ENCODE measurements at regions not wholly inside any gene's neighbourhood (a gene's known extent, or its start where the extent isn't known, plus 50 kb on each side); places are given as distances from the start of the nearest gene placed in this dataset.
A peak's percentile ranks its signal among the peaks of the same experiment; 100 is the strongest.

DNA sequence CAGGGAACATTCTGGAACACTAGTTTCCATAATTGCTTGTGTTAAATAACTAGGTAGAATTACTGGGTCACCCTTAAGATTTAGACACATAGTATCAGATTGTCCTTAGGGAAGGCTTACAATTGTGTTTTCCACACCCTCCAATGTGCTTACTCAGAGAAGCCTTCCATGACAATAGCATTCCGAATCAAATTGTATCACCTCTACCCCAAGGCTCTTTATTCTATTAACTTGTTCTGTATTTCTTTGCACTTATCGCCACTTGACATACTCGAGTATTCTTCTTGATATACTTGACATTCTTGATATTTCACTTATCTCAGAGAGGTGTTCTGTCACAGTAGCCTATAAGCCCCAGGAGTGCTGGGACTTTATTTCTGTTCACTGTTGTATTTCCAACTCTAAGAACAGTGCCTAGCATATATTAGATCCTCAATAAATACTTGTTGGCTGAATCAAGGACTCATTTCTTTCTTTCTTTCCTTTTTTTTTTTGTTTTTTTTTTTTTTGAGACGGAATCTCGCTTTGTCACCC lies 238.9 kb upstream of the PDZRN3 start:
- Histone ChIP-seq H3K4me1 (no peaks in the 10 kb centered on the region), H3K36me3 (no peaks in the 10 kb centered on the region), H3K4me3 (no peak overlapping the region), H3K27me3 (no peaks in the 10 kb centered on the region), H3K27ac (no peak overlapping the region), H3K9me3 (no peaks in the 10 kb centered on the region)
- DNase-seq = no peak
- TF ChIP-seq, protein P1, sequence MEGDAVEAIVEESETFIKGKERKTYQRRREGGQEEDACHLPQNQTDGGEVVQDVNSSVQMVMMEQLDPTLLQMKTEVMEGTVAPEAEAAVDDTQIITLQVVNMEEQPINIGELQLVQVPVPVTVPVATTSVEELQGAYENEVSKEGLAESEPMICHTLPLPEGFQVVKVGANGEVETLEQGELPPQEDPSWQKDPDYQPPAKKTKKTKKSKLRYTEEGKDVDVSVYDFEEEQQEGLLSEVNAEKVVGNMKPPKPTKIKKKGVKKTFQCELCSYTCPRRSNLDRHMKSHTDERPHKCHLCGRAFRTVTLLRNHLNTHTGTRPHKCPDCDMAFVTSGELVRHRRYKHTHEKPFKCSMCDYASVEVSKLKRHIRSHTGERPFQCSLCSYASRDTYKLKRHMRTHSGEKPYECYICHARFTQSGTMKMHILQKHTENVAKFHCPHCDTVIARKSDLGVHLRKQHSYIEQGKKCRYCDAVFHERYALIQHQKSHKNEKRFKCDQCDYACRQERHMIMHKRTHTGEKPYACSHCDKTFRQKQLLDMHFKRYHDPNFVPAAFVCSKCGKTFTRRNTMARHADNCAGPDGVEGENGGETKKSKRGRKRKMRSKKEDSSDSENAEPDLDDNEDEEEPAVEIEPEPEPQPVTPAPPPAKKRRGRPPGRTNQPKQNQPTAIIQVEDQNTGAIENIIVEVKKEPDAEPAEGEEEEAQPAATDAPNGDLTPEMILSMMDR (IDR thresholded peaks at IDR 0.05) = no peak
- intact Hi-C loops (cut with DNase I; ENCODE audit: low total_unique reads) = no loop called here

DNA sequence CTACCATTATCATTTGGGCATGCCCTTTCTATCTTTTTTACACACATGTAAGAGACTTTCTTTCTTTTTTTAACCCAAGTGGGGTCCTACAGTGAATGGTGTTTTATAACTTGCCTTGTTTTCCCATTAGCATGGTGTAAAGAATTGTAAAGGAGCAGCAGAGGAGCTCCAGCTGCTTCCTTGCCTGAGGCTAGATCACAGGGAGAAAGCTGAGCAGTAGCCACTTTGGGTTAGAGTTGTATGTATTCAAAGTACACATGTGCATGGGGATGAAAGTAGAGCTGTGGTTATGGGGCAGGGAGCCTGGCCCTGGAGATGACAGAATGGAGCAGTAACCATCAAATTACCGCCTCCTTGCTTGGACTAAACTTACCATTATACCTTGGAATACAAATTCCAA lies 231.1 kb upstream of the PDZRN3 start:
- Histone ChIP-seq H3K36me3 (no peaks in the 10 kb centered on the region), H3K4me3 (no peak overlapping the region), H3K9me3 (no peaks in the 10 kb centered on the region), H3K27ac (no peak overlapping the region), H3K4me1 (no peaks in the 10 kb centered on the region), H3K27me3 (no peaks in the 10 kb centered on the region)
- TF ChIP-seq, protein P1 (IDR thresholded peaks at IDR 0.05) = no peak
- intact Hi-C loops (cut with DNase I; ENCODE audit: low total_unique reads) = no loop called here
- no peak for DNase-seq

DNA sequence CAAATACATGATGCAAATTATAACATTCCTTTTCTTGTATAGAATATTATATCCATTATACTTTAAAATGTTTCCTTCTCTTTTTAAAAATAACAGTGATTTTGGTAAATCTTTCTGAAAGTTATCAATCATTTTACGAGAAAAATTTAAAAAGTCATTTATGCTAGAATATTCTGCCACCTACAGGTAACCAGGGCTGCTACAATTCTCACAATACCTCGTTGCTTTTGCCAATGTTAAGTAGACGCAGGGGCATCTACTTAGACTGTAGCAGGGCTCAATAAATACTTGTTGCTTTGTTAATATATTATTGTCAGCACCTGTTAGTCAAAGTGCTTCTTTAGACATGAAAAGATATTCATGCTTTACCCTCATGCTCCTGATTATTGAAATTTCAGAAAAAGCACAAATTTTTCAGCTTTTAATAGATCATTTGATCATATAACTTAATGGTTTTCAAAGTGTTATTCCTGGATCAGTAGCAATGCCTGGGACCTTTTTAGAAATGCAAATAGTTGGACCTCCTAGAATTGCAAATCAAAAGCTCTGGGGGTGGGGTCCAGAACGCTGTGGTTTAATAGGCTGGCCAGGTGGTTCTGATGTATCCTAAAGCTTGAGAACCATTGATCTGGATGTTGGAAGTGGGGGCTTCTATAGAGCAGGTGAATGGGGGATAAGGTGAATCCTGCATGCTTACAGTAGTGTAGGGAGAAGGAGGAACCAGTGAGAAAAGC lies 223.6 kb upstream of the PDZRN3 start:
- Histone ChIP-seq H3K9me3 (no peaks in the 10 kb centered on the region), H3K4me1 (peaks cover 0 to 3% (median 0%) of the 10 kb centered on the region in 4 donors), H3K36me3 (no peaks in the 10 kb centered on the region), H3K27ac (no peak overlapping the region), H3K27me3 (no peaks in the 10 kb centered on the region), H3K4me3 (no peak overlapping the region)
- intact Hi-C loops (cut with DNase I; ENCODE audit: low total_unique reads) = loop anchor here (5.0 kb wide), 2 partner anchors 221 to 341 kb away; no protein-coding TSS in a partner anchor
- DNase-seq = no peak
- TF ChIP-seq, protein P1 (IDR thresholded peaks at IDR 0.05) = peak; percentile 69 to 74

DNA sequence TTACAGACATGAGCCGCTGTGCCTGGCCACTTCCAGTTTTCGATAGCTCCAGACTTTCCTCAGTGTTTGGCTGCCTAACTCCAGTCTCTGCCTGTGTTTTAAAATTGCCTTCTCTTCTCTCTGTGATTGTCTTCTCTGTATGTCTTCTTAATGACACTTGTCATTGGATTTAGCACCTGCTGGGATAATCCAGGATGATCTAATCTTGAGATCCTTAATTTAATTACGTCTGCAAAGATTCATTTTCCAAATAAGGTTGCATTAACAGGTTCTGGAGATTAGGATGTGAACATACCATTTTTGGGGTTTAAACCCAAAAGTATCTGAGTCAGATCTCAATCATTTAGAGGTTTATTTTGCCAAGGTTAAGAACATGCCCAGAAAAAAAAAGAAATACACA lies 222.2 kb upstream of the PDZRN3 start:
- TF ChIP-seq, protein P1 (IDR thresholded peaks at IDR 0.05) = no peak
- Histone ChIP-seq H3K27ac (no peak overlapping the region), H3K4me3 (no peak overlapping the region), H3K27me3 (no peaks in the 10 kb centered on the region), H3K9me3 (no peaks in the 10 kb centered on the region), H3K4me1 (peaks cover 0 to 3% (median 0%) of the 10 kb centered on the region in 4 donors), H3K36me3 (no peaks in the 10 kb centered on the region)
- intact Hi-C loops (cut with DNase I; ENCODE audit: low total_unique reads) = loop anchor here (5.0 kb wide), 2 partner anchors 220 to 340 kb away; no protein-coding TSS in a partner anchor
- DNase-seq = no peak

DNA sequence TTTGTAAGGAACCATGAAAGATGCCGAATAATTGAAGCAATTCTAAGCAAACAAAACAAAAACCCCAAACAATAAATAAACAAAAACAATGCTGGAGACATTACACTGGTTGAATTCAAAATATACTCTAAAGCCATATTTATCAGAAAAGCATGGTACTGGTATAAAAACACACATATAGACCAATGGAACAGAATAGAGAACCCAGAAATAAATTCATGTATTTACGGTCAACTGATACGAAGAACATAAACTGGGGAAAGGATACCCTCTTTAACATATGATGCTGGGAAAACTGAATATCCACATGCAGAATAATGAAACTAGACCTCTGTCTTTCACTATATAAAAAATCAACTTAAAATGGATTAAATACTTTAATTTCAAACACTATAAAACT lies 214.3 kb upstream of the PDZRN3 start:
- TF ChIP-seq, protein P1 (IDR thresholded peaks at IDR 0.05) = no peak

More for the DNA sequence above, 214.3 kb upstream of the PDZRN3 start:
- no peak for DNase-seq
- Histone ChIP-seq H3K9me3 (peaks cover 0 to 8% (median 7%) of the 10 kb centered on the region in 3 donors), H3K27ac (no peak overlapping the region), H3K36me3 (no peaks in the 10 kb centered on the region), H3K27me3 (no peaks in the 10 kb centered on the region), H3K4me3 (no peak overlapping the region), H3K4me1 (no peaks in the 10 kb centered on the region)
- intact Hi-C loops (cut with DNase I; ENCODE audit: low total_unique reads) = no loop called here

All from tibial artery (tissue), 4 donors.